ENCODE measurements at regions not wholly inside any gene's neighbourhood (a gene's known extent, or its start where the extent isn't known, plus 50 kb on each side); places are given as distances from the start of the nearest gene placed in this dataset.

- no peaks in the 10 kb centered on the region for H3K9me3 ChIP-seq (ENCODE audit: insufficient read depth, low read length)
- H3K27me3 ChIP-seq (ENCODE audit: low read length), result no peaks in the 10 kb centered on the region
- H3K9ac ChIP-seq (ENCODE audit: low read length), result no peak overlapping the region
- no peaks in the 10 kb centered on the region for H4K20me1 ChIP-seq (ENCODE audit: low read depth, low read length)
- no peaks in the 10 kb centered on the region for H3K9me2 ChIP-seq (replicated peaks; ENCODE audit: insufficient read depth, low read length)
- no peaks in the 10 kb centered on the region for H3F3A ChIP-seq (ENCODE audit: insufficient read depth)
- no peak overlapping the region for H3K4me3 ChIP-seq (ENCODE audit: insufficient read depth, low read length, poor library complexity, severe bottlenecking)
- no peak overlapping the region for H3K27ac ChIP-seq (ENCODE audit: low read depth, low read length)
- H3K79me2 ChIP-seq (ENCODE audit: insufficient read depth, low read length), result no peaks in the 10 kb centered on the region
- TF ChIP-seq CTCF (IDR thresholded peaks at IDR 0.05; ENCODE audit: insufficient read depth, low read length, poor library complexity, severe bottlenecking) (no peak), EZH2phosphoT487 (conservative IDR thresholded peaks at IDR 0.05; ENCODE audit: low read length) (no peak)
- H2AFZ ChIP-seq (ENCODE audit: low read depth, low read length, severe bottlenecking), result no peak overlapping the region
- no peak overlapping the region for H3K4me2 ChIP-seq (ENCODE audit: low read depth, low read length, poor library complexity, severe bottlenecking)
- no peaks in the 10 kb centered on the region for H3K36me3 ChIP-seq (ENCODE audit: low read length)
Measured at GRCh38 chr11:28702871-28703270, 594.7 kb downstream of the METTL15 start.

- H3F3A ChIP-seq (ENCODE audit: insufficient read depth), result no peaks in the 10 kb centered on the region
- no peak overlapping the region for H3K4me3 ChIP-seq (ENCODE audit: insufficient read depth, low read length, poor library complexity, severe bottlenecking)
- H3K36me3 ChIP-seq (ENCODE audit: low read length), result no peaks in the 10 kb centered on the region
- H2AFZ ChIP-seq (ENCODE audit: low read depth, low read length, severe bottlenecking), result no peak overlapping the region
- H3K9me2 ChIP-seq (replicated peaks; ENCODE audit: insufficient read depth, low read length), result no peaks in the 10 kb centered on the region
- no peaks in the 10 kb centered on the region for H3K9me3 ChIP-seq (ENCODE audit: insufficient read depth, low read length)
- TF ChIP-seq EZH2phosphoT487 (conservative IDR thresholded peaks at IDR 0.05; ENCODE audit: low read length) (no peak), CTCF (IDR thresholded peaks at IDR 0.05; ENCODE audit: insufficient read depth, low read length, poor library complexity, severe bottlenecking) (no peak)
- no peak overlapping the region for H3K4me2 ChIP-seq (ENCODE audit: low read depth, low read length, poor library complexity, severe bottlenecking)
- H3K9ac ChIP-seq (ENCODE audit: low read length), result no peak overlapping the region
- no peak overlapping the region for H3K27ac ChIP-seq (ENCODE audit: low read depth, low read length)
- no peaks in the 10 kb centered on the region for H4K20me1 ChIP-seq (ENCODE audit: low read depth, low read length)
- no peaks in the 10 kb centered on the region for H3K27me3 ChIP-seq (ENCODE audit: low read length)
- H3K79me2 ChIP-seq (ENCODE audit: insufficient read depth, low read length), result no peaks in the 10 kb centered on the region
Measured at GRCh38 chr11:28702450-28702790, 594.2 kb downstream of the METTL15 start.

GRCh38 chr11:28701760-28702449 lies 593.7 kb downstream of the METTL15 start:
- Histone ChIP-seq H3K27me3 (ENCODE audit: low read length) (no peaks in the 10 kb centered on the region), H3K36me3 (ENCODE audit: low read length) (no peaks in the 10 kb centered on the region), H3K4me3 (ENCODE audit: insufficient read depth, low read length, poor library complexity, severe bottlenecking) (no peak overlapping the region), H3K9me3 (ENCODE audit: insufficient read depth, low read length) (no peaks in the 10 kb centered on the region), H3K9me2 (replicated peaks; ENCODE audit: insufficient read depth, low read length) (no peaks in the 10 kb centered on the region), H3K9ac (ENCODE audit: low read length) (no peak overlapping the region), H3K79me2 (ENCODE audit: insufficient read depth, low read length) (no peaks in the 10 kb centered on the region), H3K27ac (ENCODE audit: low read depth, low read length) (no peak overlapping the region), H4K20me1 (ENCODE audit: low read depth, low read length) (no peaks in the 10 kb centered on the region), H3K4me2 (ENCODE audit: low read depth, low read length, poor library complexity, severe bottlenecking) (no peak overlapping the region), H3F3A (ENCODE audit: insufficient read depth) (no peaks in the 10 kb centered on the region), H2AFZ (ENCODE audit: low read depth, low read length, severe bottlenecking) (no peak overlapping the region)
- TF ChIP-seq CTCF (IDR thresholded peaks at IDR 0.05; ENCODE audit: insufficient read depth, low read length, poor library complexity, severe bottlenecking), result no peak
- no peak for TF ChIP-seq EZH2phosphoT487 (conservative IDR thresholded peaks at IDR 0.05; ENCODE audit: low read length)

Data from SU-DHL-6 (cell line).